ENCODE measurements at regions not wholly inside any gene's neighbourhood (a gene's known extent, or its start where the extent isn't known, plus 50 kb on each side); places are given as distances from the start of the nearest gene placed in this dataset.

- no peak for DNase-seq
Measured at GRCh38 chr2:15766911-15767597, 173.3 kb upstream of the MYCN start.

- no peak for DNase-seq
Measured at GRCh38 chr2:15767679-15768078, 172.7 kb upstream of the MYCN start.

- no peak for DNase-seq
Measured at GRCh38 chr2:15768142-15768541, 172.2 kb upstream of the MYCN start.

- DNase-seq = no peak
Measured at GRCh38 chr2:15768615-15769014, 171.7 kb upstream of the MYCN start.

- DNase-seq = no peak
Measured at GRCh38 chr2:15769235-15769634, 171.1 kb upstream of the MYCN start.

- no peak for DNase-seq
Measured at GRCh38 chr2:15769676-15770547, 170.4 kb upstream of the MYCN start.

- DNase-seq = no peak
Measured at GRCh38 chr2:15770606-15771005, 169.7 kb upstream of the MYCN start.

- no peak for DNase-seq
Measured at GRCh38 chr2:15771124-15771523, 169.2 kb upstream of the MYCN start.

- no peak for DNase-seq
Measured at GRCh38 chr2:15772086-15772595, 168.2 kb upstream of the MYCN start.

- no peak for DNase-seq
Measured at GRCh38 chr2:15772681-15773080, 167.7 kb upstream of the MYCN start.

- DNase-seq = no peak
Measured at GRCh38 chr2:15773204-15773603, 167.1 kb upstream of the MYCN start.

- DNase-seq = no peak
Measured at GRCh38 chr2:15773846-15774245, 166.5 kb upstream of the MYCN start.

- no peak for DNase-seq
Measured at GRCh38 chr2:15775753-15776628, 164.4 kb upstream of the MYCN start.

GRCh38 chr2:15776629-15776919 lies 163.8 kb upstream of the MYCN start:
- no peak for DNase-seq

GRCh38 chr2:15776992-15777702 lies 163.2 kb upstream of the MYCN start:
- DNase-seq = no peak

GRCh38 chr2:15777795-15778371 lies 162.5 kb upstream of the MYCN start:
- DNase-seq = no peak

- no peak for DNase-seq
Measured at GRCh38 chr2:15778529-15779219, 161.7 kb upstream of the MYCN start.

GRCh38 chr2:15779381-15780041 lies 160.8 kb upstream of the MYCN start:
- no peak for DNase-seq

GRCh38 chr2:15780234-15780633 lies 160.1 kb upstream of the MYCN start:
- no peak for DNase-seq

GRCh38 chr2:15780912-15781574 lies 159.3 kb upstream of the MYCN start:
- no peak for DNase-seq

Measured in fibroblast of skin of right quadriceps (primary cell).